ENCODE measurements at regions not wholly inside any gene's neighbourhood (a gene's known extent, or its start where the extent isn't known, plus 50 kb on each side); places are given as distances from the start of the nearest gene placed in this dataset.

DNA sequence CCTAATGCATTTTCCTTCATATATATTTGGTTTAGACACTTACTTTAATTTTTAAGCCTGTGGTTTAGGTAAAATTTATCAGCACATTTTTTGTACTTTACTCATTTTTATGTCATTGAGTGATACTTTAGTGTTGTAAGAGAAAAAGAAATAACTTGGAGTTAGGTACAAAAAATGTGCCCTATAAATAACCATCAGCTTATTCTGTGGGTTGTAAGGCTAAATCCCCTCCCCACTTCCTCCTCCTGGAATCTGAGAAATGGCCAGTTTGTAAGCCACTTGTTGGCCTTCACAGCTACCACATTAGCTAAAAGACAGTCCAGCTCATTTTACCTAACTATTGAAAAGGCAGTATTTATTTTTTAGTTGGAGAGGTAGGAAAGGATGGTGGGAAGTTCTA is 576.3 kb downstream of the PKHD1 start:
- H3K36me3 ChIP-seq (ENCODE audit: control insufficient read depth in 4 of 4, insufficient read depth in 4 of 4, low read length in 4 of 4): no peaks in the 10 kb centered on the region
- no peak overlapping the region for H3K27ac ChIP-seq (ENCODE audit: low read depth in 1 of 2, low read length in 1 of 2)
- no peak for DNase-seq
- no peaks in the 10 kb centered on the region for H3K27me3 ChIP-seq (ENCODE audit: control insufficient read depth in 3 of 3, insufficient read depth in 3 of 3, low read length in 2 of 3)
- no peak overlapping the region for H3K9ac ChIP-seq (ENCODE audit: insufficient read depth in 1 of 2, low read length in 2 of 2)
- no peaks in the 10 kb centered on the region for H3K9me3 ChIP-seq (ENCODE audit: control insufficient read depth in 4 of 4, insufficient read depth in 3 of 4, low read length in 3 of 4)
- TF ChIP-seq, protein P1, sequence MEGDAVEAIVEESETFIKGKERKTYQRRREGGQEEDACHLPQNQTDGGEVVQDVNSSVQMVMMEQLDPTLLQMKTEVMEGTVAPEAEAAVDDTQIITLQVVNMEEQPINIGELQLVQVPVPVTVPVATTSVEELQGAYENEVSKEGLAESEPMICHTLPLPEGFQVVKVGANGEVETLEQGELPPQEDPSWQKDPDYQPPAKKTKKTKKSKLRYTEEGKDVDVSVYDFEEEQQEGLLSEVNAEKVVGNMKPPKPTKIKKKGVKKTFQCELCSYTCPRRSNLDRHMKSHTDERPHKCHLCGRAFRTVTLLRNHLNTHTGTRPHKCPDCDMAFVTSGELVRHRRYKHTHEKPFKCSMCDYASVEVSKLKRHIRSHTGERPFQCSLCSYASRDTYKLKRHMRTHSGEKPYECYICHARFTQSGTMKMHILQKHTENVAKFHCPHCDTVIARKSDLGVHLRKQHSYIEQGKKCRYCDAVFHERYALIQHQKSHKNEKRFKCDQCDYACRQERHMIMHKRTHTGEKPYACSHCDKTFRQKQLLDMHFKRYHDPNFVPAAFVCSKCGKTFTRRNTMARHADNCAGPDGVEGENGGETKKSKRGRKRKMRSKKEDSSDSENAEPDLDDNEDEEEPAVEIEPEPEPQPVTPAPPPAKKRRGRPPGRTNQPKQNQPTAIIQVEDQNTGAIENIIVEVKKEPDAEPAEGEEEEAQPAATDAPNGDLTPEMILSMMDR (IDR thresholded peaks at IDR 0.05; ENCODE audit: control extremely low read depth, extremely low read depth): no peak
- H3K4me3 ChIP-seq: no peak overlapping the region
- no peaks in the 10 kb centered on the region for H3K4me1 ChIP-seq (ENCODE audit: control insufficient read depth in 5 of 5, insufficient read depth in 5 of 5, low read length in 5 of 5)
- ATAC-seq (ENCODE audit: insufficient read depth, low FRiP score): no peak

DNA sequence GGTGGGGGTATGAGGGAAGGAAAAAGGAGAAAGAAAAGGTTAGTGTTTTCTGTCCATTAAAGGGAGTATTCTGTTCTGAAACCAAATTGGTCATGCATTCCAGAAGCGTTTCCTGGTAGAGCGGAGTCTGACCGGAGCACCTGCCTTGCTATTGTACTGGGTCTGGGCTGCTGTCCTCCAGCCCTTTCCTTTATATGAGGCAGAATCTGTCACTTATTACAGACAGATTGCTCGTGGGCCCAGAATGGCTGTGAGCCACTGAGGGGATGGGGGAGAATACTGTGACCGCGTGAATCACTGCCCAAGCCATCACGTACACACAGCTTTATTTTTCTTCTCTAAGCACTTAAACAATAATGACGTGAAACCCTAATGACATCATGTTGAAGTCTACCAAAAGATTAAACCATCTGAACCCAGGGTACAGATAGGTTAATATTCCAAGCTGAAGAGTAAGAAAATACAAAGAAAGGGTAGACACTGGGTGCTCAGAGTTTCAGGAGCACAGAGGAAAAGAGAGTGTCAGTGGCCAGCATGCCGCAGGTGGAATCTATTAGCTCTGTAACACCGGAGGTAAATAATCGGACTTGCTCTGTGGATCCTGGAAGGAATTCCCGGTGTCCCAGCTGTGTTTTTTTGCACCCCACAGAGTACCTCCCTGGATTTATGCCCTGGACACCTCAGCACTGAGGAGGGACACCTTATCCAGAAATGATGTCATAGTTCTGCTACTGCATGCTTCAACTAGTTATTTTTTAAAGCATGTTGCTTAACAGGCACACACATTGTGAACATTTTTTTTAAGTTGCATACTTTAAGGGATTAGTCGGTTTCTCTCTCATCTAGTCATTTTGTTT is 573.3 kb downstream of the PKHD1 start:
- ATAC-seq (ENCODE audit: insufficient read depth, low FRiP score) (no peak), DNase-seq (no peak)
- Histone ChIP-seq H3K4me3 (no peak overlapping the region), H3K27ac (ENCODE audit: low read depth in 1 of 2, low read length in 1 of 2) (no peak overlapping the region), H3K4me1 (ENCODE audit: control insufficient read depth in 5 of 5, insufficient read depth in 5 of 5, low read length in 5 of 5) (no peaks in the 10 kb centered on the region), H3K9me3 (ENCODE audit: control insufficient read depth in 4 of 4, insufficient read depth in 3 of 4, low read length in 3 of 4) (no peaks in the 10 kb centered on the region), H3K27me3 (ENCODE audit: control insufficient read depth in 3 of 3, insufficient read depth in 3 of 3, low read length in 2 of 3) (no peaks in the 10 kb centered on the region), H3K9ac (ENCODE audit: insufficient read depth in 1 of 2, low read length in 2 of 2) (no peak overlapping the region), H3K36me3 (ENCODE audit: control insufficient read depth in 4 of 4, insufficient read depth in 4 of 4, low read length in 4 of 4) (no peaks in the 10 kb centered on the region)
- TF ChIP-seq, protein P1 (IDR thresholded peaks at IDR 0.05; ENCODE audit: control extremely low read depth, extremely low read depth): no peak
- 61 to 69% methylated on average over 13 of the region's 13 CpGs for WGBS, 2 donors

DNA sequence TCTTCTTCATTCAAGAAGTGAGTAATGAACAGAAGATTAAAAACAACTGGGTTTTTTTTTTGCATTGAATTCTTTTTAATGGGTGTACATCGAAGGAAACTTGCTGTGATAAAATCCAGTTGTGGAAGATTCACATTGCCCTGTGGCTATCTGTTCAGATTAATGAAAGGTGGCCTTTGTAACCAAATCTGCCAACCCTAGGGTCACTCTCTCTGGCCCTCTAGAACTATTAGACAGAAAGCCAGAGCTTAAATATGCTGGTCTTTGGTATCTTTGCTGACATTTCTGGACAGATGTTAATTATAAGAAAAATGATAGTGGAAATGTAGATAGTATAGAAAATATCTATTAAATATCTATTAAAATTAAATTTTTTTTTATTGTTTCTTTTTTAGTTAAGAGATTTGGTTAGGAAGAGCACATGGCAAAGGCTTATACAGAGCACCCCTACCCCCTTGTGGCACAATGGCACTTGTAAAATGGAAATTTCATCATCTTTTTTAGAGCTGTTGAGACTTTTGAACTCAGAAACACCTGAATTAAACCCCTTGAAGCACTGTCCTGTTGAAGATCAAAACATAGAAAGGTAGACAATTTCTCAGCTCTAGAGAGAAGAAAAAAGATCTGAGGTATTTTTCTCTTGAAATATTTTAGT is 572.5 kb downstream of the PKHD1 start:
- Histone ChIP-seq H3K27ac (ENCODE audit: low read depth in 1 of 2, low read length in 1 of 2) (no peak overlapping the region), H3K4me1 (ENCODE audit: control insufficient read depth in 5 of 5, insufficient read depth in 5 of 5, low read length in 5 of 5) (no peaks in the 10 kb centered on the region), H3K36me3 (ENCODE audit: control insufficient read depth in 4 of 4, insufficient read depth in 4 of 4, low read length in 4 of 4) (no peaks in the 10 kb centered on the region), H3K9ac (ENCODE audit: insufficient read depth in 1 of 2, low read length in 2 of 2) (no peak overlapping the region), H3K9me3 (ENCODE audit: control insufficient read depth in 4 of 4, insufficient read depth in 3 of 4, low read length in 3 of 4) (no peaks in the 10 kb centered on the region), H3K27me3 (ENCODE audit: control insufficient read depth in 3 of 3, insufficient read depth in 3 of 3, low read length in 2 of 3) (no peaks in the 10 kb centered on the region), H3K4me3 (no peak overlapping the region)
- TF ChIP-seq, protein P1 (IDR thresholded peaks at IDR 0.05; ENCODE audit: control extremely low read depth, extremely low read depth): no peak
- ATAC-seq (ENCODE audit: insufficient read depth, low FRiP score): no peak
- 67% methylated on average over 1 of the region's 1 CpG for WGBS, 2 donors
- peak in 1 of 3 donors; percentile 20 for DNase-seq
